NCI-H146 (cell line): ENCODE measurements at regions not wholly inside any gene's neighbourhood (a gene's known extent, or its start where the extent isn't known, plus 50 kb on each side); places are given as distances from the start of the nearest gene placed in this dataset.
"Not testable (repeated sequence)": the region's sequence is repeated elsewhere in the genome, so short reads cannot be mapped to it uniquely, and the experiment has no call there.

ENCODE experiments used
- DNase-seq: peaks from one replicate; lab custom pipeline; 2025; lab: John Stamatoyannopoulos, UW

DNA sequence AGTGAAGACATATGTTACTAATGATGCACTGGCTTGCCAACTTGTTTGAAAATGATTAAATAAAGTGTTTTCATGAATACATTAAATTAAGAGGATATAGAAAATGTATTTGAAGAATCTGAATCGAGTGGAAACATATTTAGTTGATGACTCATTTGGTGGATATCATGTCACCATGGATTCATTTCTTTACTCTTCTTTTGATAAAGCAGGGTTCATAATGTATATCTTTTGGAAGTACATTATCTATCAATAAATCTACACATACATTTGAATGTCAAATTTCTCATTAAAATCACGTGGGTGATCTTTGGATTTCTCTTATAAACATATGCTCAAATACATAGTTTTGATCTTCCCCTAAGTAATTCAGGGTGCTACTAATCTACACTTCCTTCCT lies 1148.1 kb upstream of the ACO1 start:
- DNase-seq: no peak

GRCh38 chr9:31243386-31243785 lies 1141.1 kb upstream of the ACO1 start:
- DNase-seq: no peak

- DNase-seq: no peak
Observed at GRCh38 chr9:31248156-31248555, 1136.3 kb upstream of the ACO1 start.

GRCh38 chr9:31251386-31251785 lies 1133.1 kb upstream of the ACO1 start:
- no peak for DNase-seq

DNA sequence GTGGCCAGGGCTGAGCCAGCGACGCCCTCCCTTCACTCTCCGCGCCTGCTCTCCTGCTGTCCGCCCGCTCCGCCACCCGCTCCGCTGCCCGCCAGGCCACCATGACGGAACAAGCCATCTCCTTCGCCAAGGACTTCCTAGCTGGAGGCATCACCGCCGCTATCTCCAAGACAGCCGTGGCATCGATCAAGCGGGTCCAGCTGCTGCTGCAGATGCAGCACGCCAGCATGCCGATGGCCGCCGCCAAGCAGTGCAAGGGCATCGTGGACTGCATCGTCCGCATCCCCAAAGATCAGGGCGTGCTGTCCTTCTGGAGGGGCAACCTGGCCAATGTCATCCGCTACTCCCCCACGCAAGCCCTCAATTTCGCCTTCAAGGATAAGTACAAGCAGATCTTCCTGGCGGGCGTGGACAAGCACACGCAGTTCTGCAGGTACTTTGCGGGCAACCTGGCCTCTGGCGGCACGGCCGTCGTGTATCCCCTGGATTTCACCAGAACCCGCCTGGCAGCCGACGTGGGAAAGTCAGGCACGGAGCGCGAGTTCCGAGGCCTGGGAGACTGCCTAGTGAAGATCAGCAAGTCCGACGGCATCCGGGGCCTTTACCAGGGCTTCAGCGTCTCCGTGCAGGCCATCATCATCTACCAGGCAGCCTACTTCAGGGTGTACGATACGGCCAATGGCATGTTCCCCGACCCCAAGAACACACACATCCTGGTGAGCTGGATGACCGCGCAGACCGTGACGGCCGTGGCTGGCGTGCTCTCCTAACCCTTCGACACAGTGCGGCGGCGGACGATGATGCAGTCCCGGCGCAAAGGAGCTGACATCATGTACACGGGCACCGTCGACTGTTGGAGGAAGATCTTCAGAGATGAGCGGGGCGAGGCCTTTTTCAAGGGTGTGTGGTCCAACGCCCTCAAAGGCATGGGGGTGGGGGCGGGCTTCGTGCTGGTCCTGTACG lies 1130.4 kb upstream of the ACO1 start:
- no peak for DNase-seq

DNA sequence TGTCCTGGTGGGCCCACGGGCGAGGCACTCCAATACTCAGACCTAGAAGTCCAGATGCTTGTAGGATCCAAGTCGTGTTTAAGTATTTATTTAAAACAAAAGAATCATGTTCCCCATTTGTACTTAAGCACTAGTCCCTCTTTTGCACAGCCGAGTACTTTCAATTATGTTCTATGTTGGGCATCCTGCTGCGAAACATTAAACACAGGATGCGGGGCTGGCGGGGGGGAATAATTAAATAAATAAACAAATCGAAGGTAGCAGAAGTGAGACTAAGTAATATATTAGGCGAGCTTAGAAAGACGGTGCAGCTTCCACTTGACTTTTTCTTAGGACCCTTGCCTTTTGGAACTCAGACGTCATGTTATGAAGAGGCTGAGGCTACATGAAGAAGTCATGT lies 1129.2 kb upstream of the ACO1 start:
- DNase-seq: peak; percentile 31

GRCh38 chr9:31259824-31260223 lies 1124.6 kb upstream of the ACO1 start:
- peak; percentile 100 for DNase-seq

- peak; percentile 18 for DNase-seq
Observed at GRCh38 chr9:31272456-31273295, 1111.8 kb upstream of the ACO1 start.

GRCh38 chr9:31275419-31275818 lies 1109.0 kb upstream of the ACO1 start:
- DNase-seq: no peak

- DNase-seq: no peak
Observed at GRCh38 chr9:31290731-31291130, 1093.7 kb upstream of the ACO1 start.

DNA sequence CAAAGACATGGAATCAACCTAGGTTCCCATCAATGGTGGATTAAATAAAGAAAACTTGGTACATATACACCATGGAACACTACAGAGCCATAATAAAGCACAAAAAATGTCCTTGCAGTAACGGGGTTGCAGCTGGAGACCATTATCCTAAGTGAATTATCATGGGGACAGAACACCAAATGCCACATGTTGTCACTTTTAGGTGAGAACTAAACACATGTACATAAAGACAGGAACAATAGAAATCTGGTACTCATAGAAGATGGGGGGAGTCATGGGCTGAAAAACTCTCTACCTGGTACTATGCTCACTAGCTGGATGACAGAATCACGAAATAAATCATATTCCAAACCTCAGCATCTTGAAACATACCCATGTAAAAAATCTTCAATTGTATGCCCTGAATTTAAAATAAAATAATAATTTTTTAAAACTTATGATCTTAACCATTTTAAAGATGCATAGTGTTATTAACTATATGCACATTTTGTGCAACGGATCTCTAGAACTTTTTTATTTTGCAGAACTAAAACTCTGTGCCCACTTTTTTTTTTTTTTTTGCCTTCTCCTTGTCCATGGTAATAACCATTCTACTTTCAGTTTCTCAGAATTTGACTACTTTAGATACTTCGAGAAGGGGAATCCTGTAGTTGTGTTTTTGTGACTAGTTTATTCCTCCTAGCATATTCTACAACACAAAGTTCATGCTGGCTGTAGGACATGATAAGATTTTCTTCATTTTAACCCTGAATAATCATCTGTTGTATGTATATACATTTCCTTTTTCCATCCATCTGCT lies 1081.6 kb upstream of the ACO1 start:
- DNase-seq: no peak

- peak; percentile 83 for DNase-seq
Observed at GRCh38 chr9:31304576-31304975, 1079.9 kb upstream of the ACO1 start.

- DNase-seq: no peak
Observed at GRCh38 chr9:31314241-31314640, 1070.2 kb upstream of the ACO1 start.

GRCh38 chr9:31320494-31320893 lies 1063.9 kb upstream of the ACO1 start:
- DNase-seq: no peak

GRCh38 chr9:31321256-31321655 lies 1063.2 kb upstream of the ACO1 start:
- DNase-seq: no peak

- DNase-seq: no peak
Observed at GRCh38 chr9:31321686-31322085, 1062.8 kb upstream of the ACO1 start.

DNA sequence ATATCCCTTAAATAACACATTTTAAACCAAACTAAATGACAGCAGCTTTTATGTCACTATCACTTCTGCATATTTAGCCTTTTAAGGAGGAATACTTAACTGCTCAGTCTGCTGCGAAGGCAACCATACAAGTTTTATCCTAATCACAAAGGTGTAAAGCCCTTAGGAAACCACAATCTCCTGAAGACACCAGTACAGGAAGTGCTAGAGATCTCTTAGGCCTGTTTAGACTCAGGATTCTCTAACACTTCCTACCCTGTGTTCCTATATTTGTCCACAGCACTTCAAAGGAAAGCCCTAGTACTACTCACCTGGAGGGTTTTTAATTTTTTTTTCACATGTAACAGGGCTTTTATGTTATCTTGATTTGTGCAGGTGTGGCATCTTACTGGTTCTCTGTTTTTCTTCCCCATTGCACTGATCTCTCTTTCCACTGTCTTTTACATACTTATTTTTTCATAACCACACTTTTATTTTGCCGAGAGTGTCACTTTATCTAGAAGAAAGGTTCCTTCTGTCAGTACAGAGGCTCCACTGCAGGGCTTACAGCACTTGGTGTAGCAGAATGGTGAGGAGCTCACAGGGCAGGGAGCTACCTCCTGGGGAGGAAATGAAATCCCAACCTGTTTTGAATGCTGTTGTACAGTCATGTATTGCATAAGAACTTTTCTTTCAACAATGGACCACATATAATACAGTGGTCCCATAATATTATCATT lies 1060.6 kb upstream of the ACO1 start:
- DNase-seq: peak; percentile 57

DNA sequence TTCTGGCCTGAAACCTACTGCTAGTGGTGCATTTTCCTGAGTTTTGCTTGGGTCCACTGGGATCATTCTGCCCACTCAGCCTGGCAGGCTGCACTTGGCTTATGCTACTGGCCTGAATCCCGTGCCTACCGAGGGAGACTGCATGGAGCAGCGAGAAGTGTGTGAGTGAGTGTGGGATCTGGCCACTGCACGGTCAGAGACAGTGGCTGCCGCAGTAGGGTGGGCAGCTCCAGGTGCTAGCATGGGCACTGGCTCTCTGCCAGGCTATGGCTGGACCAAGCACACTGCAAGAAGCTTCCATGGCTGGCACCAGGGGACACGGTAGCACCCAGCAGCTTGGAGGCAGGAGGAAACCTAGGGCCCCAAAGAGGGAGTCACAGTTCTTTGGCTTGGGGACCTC lies 1058.7 kb upstream of the ACO1 start:
- DNase-seq: no peak

GRCh38 chr9:31326883-31327282 lies 1057.6 kb upstream of the ACO1 start:
- DNase-seq: not testable (repeated sequence)

DNA sequence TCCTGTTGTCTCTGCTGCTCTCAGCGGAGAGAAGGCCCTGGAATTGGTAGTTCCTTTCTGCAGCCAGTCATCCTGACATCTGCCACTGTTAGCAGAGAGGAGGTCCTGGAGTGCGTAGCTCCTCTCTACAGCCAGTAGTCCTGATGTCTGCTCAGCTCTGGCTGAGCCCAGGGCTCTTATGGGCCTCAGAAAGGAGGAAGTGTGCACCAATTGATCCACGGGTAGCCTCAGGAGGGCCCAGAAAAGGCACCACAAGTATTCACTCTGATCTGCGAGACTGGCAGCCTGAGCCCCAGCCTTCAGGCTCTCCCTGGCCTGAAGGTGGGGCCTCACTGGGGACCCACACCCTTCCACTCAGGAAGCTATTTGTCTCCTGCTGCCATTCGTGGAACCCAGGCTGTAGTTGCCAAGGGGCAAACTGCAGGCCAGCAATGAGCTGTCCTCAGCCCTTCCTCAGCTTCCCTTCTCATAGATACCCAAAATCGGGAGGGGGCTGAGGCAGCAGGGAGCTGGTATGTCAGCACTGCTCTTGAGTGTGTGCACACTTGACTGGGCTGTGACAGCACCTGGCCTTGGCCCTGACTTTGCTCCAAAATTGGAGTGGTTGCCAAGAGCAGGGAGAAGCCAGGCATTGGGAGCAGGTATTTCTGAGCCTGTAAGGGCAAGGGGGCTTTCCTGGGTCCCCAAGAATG lies 1049.5 kb upstream of the ACO1 start:
- DNase-seq: no peak
